Esophagus squamous epithelium (tissue), 4 donors: ENCODE measurements at regions not wholly inside any gene's neighbourhood (a gene's known extent, or its start where the extent isn't known, plus 50 kb on each side); places are given as distances from the start of the nearest gene placed in this dataset.

Source experiments
- POLR2A ChIP-seq, 4 donors: fragments of 450-650 bp; IDR thresholded peaks; one replicate each; pipeline ENCODE4 v1.6.1; 2017; ENCODE audit warnings: antibody characterized with exemption in 4 of 4, mild to moderate bottlenecking in 4 of 4, moderate library complexity in 3 of 4
- TF ChIP-seq, protein P1 (sequence below), 6 experiments: fragments of 450-650 bp in 4 of 6; fragments of 200-600 bp in 2 of 6; sonication (generic) in 2 of 6; IDR thresholded peaks; one replicate each; pipeline ENCODE4 v1.5.1; 2016 to 2019; ENCODE audit warnings: antibody characterized with exemption in 6 of 6, mild to moderate bottlenecking in 4 of 6, moderate library complexity in 4 of 6

DNA sequence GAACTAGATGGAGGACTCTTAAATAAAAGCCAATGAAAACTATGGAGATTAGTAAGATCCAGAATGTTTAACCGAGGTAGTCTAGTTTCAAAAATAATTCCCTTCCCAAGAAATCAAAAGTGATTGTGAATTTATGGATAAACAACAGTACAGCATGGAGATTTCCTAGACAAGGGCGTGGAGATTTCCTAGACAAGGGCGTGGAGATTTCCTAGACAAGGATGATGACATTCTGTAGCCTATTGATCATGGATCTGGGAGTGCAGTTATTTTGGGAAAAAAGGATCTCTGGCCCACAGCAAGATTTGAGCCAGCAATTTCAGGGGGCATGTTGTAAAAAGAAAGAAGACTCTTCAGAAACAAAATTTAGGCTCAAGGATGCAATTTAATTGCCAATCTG, 175.3 kb downstream of the RAP2B start:
- TF ChIP-seq, protein P1, sequence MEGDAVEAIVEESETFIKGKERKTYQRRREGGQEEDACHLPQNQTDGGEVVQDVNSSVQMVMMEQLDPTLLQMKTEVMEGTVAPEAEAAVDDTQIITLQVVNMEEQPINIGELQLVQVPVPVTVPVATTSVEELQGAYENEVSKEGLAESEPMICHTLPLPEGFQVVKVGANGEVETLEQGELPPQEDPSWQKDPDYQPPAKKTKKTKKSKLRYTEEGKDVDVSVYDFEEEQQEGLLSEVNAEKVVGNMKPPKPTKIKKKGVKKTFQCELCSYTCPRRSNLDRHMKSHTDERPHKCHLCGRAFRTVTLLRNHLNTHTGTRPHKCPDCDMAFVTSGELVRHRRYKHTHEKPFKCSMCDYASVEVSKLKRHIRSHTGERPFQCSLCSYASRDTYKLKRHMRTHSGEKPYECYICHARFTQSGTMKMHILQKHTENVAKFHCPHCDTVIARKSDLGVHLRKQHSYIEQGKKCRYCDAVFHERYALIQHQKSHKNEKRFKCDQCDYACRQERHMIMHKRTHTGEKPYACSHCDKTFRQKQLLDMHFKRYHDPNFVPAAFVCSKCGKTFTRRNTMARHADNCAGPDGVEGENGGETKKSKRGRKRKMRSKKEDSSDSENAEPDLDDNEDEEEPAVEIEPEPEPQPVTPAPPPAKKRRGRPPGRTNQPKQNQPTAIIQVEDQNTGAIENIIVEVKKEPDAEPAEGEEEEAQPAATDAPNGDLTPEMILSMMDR (IDR thresholded peaks at IDR 0.05) = no peak
- no peak for TF ChIP-seq POLR2A (IDR thresholded peaks at IDR 0.05)
